ENCODE measurements at regions not wholly inside any gene's neighbourhood (a gene's known extent, or its start where the extent isn't known, plus 50 kb on each side); places are given as distances from the start of the nearest gene placed in this dataset.
"Not testable (repeated sequence)": the region's sequence is repeated elsewhere in the genome, so short reads cannot be mapped to it uniquely, and the experiment has no call there.

DNA sequence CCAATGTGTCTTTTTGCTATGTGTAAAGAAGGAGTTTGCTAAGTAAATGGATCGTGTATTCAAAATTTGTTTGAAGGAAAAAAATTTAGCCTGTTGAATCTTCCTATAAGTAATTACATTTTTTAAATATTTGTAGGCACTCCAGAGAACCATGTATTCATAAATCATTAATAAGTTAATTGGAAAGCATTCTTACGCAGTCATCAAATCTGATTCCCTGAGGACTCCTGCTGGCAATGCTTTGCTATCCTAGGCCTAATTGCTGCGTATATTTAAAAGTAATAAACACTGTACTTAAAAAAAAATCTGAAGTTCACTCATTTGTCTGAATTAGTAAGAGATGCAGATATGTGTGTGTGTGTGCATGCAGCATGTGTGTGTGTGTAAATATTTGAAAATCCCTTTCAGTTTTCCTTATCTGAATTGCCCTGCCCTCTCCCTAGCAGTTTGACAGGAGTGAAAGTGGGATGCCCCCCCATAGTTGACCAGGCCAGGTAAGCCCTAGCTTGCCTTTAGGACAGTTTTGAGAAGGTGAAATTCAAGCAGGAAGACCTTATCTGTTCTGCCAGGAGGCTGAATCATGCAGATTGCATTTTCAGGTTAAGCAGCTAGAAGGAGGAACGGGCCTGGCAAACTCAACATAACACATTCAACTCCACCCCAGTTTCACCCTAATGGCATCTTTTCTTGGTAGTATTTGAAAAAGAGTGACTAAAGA, 81.2 kb upstream of the DNAH5 start:
- peaks cover 9% of the 10 kb centered on the region for H3K27me3 Mint-ChIP-seq
- no peak overlapping the region for H3K27ac Mint-ChIP-seq
- H3K4me3 Mint-ChIP-seq, result no peak overlapping the region
- ChIA-PET POLR2A (no interaction called here), CTCF (no interaction called here)
- no peak for ATAC-seq (ENCODE audit: low read depth)
- peaks cover 3% of the 10 kb centered on the region for H3K9me3 Mint-ChIP-seq
- no peak for DNase-seq
- H3K4me1 Mint-ChIP-seq, result no peaks in the 10 kb centered on the region
- TF ChIP-seq, protein P1, sequence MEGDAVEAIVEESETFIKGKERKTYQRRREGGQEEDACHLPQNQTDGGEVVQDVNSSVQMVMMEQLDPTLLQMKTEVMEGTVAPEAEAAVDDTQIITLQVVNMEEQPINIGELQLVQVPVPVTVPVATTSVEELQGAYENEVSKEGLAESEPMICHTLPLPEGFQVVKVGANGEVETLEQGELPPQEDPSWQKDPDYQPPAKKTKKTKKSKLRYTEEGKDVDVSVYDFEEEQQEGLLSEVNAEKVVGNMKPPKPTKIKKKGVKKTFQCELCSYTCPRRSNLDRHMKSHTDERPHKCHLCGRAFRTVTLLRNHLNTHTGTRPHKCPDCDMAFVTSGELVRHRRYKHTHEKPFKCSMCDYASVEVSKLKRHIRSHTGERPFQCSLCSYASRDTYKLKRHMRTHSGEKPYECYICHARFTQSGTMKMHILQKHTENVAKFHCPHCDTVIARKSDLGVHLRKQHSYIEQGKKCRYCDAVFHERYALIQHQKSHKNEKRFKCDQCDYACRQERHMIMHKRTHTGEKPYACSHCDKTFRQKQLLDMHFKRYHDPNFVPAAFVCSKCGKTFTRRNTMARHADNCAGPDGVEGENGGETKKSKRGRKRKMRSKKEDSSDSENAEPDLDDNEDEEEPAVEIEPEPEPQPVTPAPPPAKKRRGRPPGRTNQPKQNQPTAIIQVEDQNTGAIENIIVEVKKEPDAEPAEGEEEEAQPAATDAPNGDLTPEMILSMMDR (IDR thresholded peaks at IDR 0.05), result no peak
- H3K36me3 Mint-ChIP-seq (ENCODE audit: low read depth), result no peaks in the 10 kb centered on the region
- intact Hi-C loops (cut with micrococcal nuclease), result no loop called here

DNA sequence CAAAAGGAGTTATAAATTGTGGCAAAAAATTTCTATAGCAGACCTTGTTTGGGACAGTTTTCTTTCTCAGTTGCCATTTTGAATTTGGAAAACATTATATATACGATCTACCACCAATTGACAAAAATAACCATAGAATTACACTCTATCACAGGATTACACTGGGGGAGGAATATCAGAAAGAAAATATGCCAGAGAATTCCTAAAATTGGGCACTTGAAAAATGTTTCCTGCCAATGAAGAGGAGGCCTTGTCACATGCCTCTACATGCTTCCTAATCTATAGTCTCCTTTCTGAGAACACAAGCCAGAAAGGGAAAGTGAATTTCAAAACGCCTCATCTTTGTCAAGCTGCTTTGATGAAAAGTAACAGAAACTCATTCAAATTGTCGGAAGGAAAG, 78.5 kb upstream of the DNAH5 start:
- ChIA-PET POLR2A (no interaction called here), CTCF (no interaction called here)
- peaks cover 4% of the 10 kb centered on the region for H3K9me3 Mint-ChIP-seq
- intact Hi-C loops (cut with micrococcal nuclease), result no loop called here
- ATAC-seq (ENCODE audit: low read depth) (no peak), DNase-seq (no peak)
- peaks cover 19% of the 10 kb centered on the region for H3K27me3 Mint-ChIP-seq
- H3K36me3 Mint-ChIP-seq (ENCODE audit: low read depth), result no peaks in the 10 kb centered on the region
- H3K4me3 Mint-ChIP-seq, result no peak overlapping the region
- H3K4me1 Mint-ChIP-seq, result no peaks in the 10 kb centered on the region
- TF ChIP-seq, protein P1 (IDR thresholded peaks at IDR 0.05), result no peak
- no peak overlapping the region for H3K27ac Mint-ChIP-seq

DNA sequence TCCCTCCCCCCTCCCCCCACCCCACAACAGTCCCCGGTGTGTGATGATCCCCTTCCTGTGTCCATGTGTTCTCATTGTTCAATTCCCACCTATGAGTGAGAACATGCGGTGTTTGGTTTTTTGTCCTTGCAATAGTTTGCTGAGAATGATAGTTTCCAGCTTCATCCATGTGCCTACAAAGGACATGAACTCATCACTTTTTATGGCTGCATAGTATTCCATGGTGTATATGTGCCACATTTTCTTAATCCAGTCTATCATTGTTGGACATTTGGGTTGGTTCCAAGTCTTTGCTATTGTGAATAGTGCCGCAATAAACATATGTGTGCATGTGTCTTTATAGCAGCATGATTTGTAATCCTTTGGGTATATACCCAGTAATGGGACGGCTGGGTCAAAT, 76.5 kb upstream of the DNAH5 start:
- H3K27ac Mint-ChIP-seq; H3K36me3 Mint-ChIP-seq (ENCODE audit: low read depth); intact Hi-C loops (cut with micrococcal nuclease); CTCF ChIA-PET; POLR2A ChIA-PET; DNase-seq; ATAC-seq (ENCODE audit: low read depth); H3K9me3 Mint-ChIP-seq; H3K4me3 Mint-ChIP-seq; H3K4me1 Mint-ChIP-seq: not testable (repeated sequence)
- peaks cover 22% of the 10 kb centered on the region for H3K27me3 Mint-ChIP-seq

DNA sequence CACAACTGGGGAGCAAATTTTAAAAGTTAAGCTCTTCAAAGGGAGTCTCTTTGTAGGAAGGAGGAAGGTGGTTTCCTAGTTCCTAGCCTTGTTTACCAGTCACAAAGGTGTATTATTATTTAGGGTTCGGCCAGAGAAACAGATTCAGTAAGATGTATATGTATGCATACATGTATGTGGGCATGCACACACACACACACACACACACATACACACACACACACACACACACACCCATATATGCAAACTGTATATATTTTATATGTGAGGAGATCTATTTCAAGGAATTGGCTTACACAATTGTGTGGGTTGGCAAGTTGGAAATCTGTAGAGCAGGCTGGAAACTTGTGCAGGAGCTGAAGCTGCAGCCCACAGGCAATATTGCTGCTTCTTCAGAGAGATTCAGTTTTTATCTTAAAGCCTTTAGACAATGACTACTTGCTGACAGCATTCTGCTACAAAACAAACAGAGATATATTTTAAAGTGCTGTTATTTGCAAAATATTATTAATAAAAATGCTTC, 75.3 kb upstream of the DNAH5 start:
- no peaks in the 10 kb centered on the region for H3K4me1 Mint-ChIP-seq
- peaks cover 4% of the 10 kb centered on the region for H3K9me3 Mint-ChIP-seq
- TF ChIP-seq, protein P1 (IDR thresholded peaks at IDR 0.05), result no peak
- no peak overlapping the region for H3K4me3 Mint-ChIP-seq
- intact Hi-C loops (cut with micrococcal nuclease), result no loop called here
- ChIA-PET CTCF (no interaction called here), POLR2A (no interaction called here)
- ATAC-seq (ENCODE audit: low read depth) (no peak), DNase-seq (no peak)
- H3K27me3 Mint-ChIP-seq, result peaks cover 23% of the 10 kb centered on the region
- no peaks in the 10 kb centered on the region for H3K36me3 Mint-ChIP-seq (ENCODE audit: low read depth)
- H3K27ac Mint-ChIP-seq, result no peak overlapping the region

DNA sequence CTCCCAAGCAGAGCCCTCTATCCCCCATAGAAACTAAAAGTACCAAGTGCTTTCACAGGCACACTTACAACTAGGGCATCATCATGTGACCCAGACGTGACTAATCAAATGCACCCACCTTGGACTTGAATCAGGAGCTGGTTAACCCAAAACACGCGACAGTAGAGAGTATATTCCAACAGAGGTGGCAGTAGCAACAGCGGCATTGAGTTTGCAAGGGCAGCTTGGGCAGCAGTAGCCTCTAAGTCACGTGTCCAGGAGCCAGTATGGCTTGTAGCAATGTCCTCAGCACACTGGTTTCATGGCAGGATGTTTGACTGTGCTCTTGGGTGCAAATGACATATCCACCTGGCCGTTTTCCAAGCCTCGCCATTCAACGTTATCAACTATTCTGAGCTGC, 73.4 kb upstream of the DNAH5 start:
- intact Hi-C loops (cut with micrococcal nuclease), result no loop called here
- ChIA-PET CTCF (no interaction called here), POLR2A (no interaction called here)
- ATAC-seq (ENCODE audit: low read depth) (no peak), DNase-seq (no peak)
- H3K9me3 Mint-ChIP-seq, result peaks cover 4% of the 10 kb centered on the region
- H3K4me3 Mint-ChIP-seq, result no peak overlapping the region
- H3K4me1 Mint-ChIP-seq, result no peaks in the 10 kb centered on the region
- H3K36me3 Mint-ChIP-seq (ENCODE audit: low read depth), result no peaks in the 10 kb centered on the region
- no peak overlapping the region for H3K27ac Mint-ChIP-seq
- TF ChIP-seq, protein P1 (IDR thresholded peaks at IDR 0.05), result no peak
- peaks cover 33% of the 10 kb centered on the region for H3K27me3 Mint-ChIP-seq

DNA sequence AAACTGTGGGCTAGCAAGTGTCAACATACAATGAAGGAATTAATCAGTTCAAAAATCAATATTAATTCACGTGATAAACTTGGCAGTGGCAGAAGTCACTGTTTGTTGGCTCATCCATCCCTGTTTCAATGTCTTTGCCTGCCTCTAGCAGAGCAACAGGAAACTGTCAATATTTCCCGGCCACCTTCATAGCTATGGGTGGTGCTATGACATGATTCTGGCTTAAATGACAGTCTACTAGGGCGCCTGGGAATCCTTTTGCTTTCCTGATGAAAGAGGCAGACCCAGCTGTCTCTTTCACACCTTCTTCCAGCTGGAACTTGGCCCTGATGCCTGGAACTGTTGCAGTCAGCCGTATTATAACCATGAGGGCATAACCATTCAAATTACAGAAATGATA, 72.1 kb upstream of the DNAH5 start:
- DNase-seq (no peak), ATAC-seq (ENCODE audit: low read depth) (no peak)
- POLR2A ChIA-PET, result no interaction called here
- intact Hi-C loops (cut with micrococcal nuclease), result no loop called here
- Mint-ChIP-seq H3K4me3 (no peak overlapping the region), H3K27me3 (peaks cover 34% of the 10 kb centered on the region), H3K27ac (no peak overlapping the region), H3K9me3 (peaks cover 4% of the 10 kb centered on the region), H3K36me3 (ENCODE audit: low read depth) (no peaks in the 10 kb centered on the region), H3K4me1 (peaks cover 4% of the 10 kb centered on the region)
- CTCF ChIA-PET, result no interaction called here
- TF ChIP-seq, protein P1 (IDR thresholded peaks at IDR 0.05), result no peak
